Tongue (tissue), 1 donor: ENCODE measurements at regions not wholly inside any gene's neighbourhood (a gene's known extent, or its start where the extent isn't known, plus 50 kb on each side); places are given as distances from the start of the nearest gene placed in this dataset.

Experiments used
- DNase-seq: peaks from one replicate; pipeline ENCODE4 v3.0.0-alpha.2; 2015

- no peak for DNase-seq
Measured at GRCh38 chr3:177300842-177301241, 103.6 kb upstream of the TBL1XR1 start.

- DNase-seq = no peak
Measured at GRCh38 chr3:177306252-177306651, 109.0 kb upstream of the TBL1XR1 start.

GRCh38 chr3:177307391-177307790 is 110.1 kb upstream of the TBL1XR1 start:
- no peak for DNase-seq

GRCh38 chr3:177307826-177308225 is 110.5 kb upstream of the TBL1XR1 start:
- no peak for DNase-seq

- DNase-seq = no peak
Measured at GRCh38 chr3:177308286-177308685, 111.0 kb upstream of the TBL1XR1 start.

GRCh38 chr3:177308911-177309310 is 111.6 kb upstream of the TBL1XR1 start:
- no peak for DNase-seq

GRCh38 chr3:177312491-177312890 is 115.2 kb upstream of the TBL1XR1 start:
- DNase-seq = no peak

- no peak for DNase-seq
Measured at GRCh38 chr3:177314897-177315296, 117.6 kb upstream of the TBL1XR1 start.

GRCh38 chr3:177317247-177317646 is 120.0 kb upstream of the TBL1XR1 start:
- DNase-seq = no peak

GRCh38 chr3:177318559-177318958 is 121.3 kb upstream of the TBL1XR1 start:
- DNase-seq = no peak

GRCh38 chr3:177320765-177321247 is 123.5 kb upstream of the TBL1XR1 start:
- no peak for DNase-seq

- DNase-seq = no peak
Measured at GRCh38 chr3:177321819-177322218, 124.5 kb upstream of the TBL1XR1 start.

GRCh38 chr3:177322881-177323280 is 125.6 kb upstream of the TBL1XR1 start:
- DNase-seq = no peak

- no peak for DNase-seq
Measured at GRCh38 chr3:177329854-177330253, 132.6 kb upstream of the TBL1XR1 start.

GRCh38 chr3:177330779-177331178 is 133.5 kb upstream of the TBL1XR1 start:
- no peak for DNase-seq

- no peak for DNase-seq
Measured at GRCh38 chr3:177331203-177331835, 134.0 kb upstream of the TBL1XR1 start.

- DNase-seq = no peak
Measured at GRCh38 chr3:177332955-177333354, 135.7 kb upstream of the TBL1XR1 start.

- peak; percentile 79 for DNase-seq
Measured at GRCh38 chr3:177333533-177334520, 136.5 kb upstream of the TBL1XR1 start.

- no peak for DNase-seq
Measured at GRCh38 chr3:177334803-177335202, 137.5 kb upstream of the TBL1XR1 start.

- no peak for DNase-seq
Measured at GRCh38 chr3:177335728-177336127, 138.4 kb upstream of the TBL1XR1 start.

- no peak for DNase-seq
Measured at GRCh38 chr3:177336873-177337450, 139.7 kb upstream of the TBL1XR1 start.

GRCh38 chr3:177337541-177338331 is 140.5 kb upstream of the TBL1XR1 start:
- no peak for DNase-seq
